CD4-positive, alpha-beta T cell (primary cell): ENCODE measurements at regions not wholly inside any gene's neighbourhood (a gene's known extent, or its start where the extent isn't known, plus 50 kb on each side); places are given as distances from the start of the nearest gene placed in this dataset.

Experiments
- ATAC-seq: fragments of 200-7000 bp; cut with Tn5 transposase; one replicate; pipeline ENCODE4 v1.10.0; 2022; ENCODE audit warnings: mild to moderate bottlenecking; ENCODE audit not compliant: poor library complexity
- CTCF ChIA-PET: fragments of 350-600 bp; sonication (Branson Sonifier 250); formaldehyde crosslinking; loops from one replicate; lab custom pipeline; 2021; ENCODE audit warnings: antibody characterized with exemption, inconsistent platforms; lab: Charles Lee
- POLR2A ChIA-PET: fragments of 350-600 bp; sonication (Branson Sonifier 250); formaldehyde crosslinking; loops from one replicate; lab custom pipeline; 2021; ENCODE audit warnings: antibody characterized with exemption, inconsistent platforms; lab: Charles Lee
- DNase-seq, 14 experiments: peaks; one replicate each; pipeline ENCODE4 v3.0.0-alpha.2; 2013 to 2020; ENCODE audit warnings: mixed read lengths in 2 of 14
- H3K27ac ChIP-seq, 2 donors: one replicate each; pipeline versions ENCODE4 v1.5.1 to v1.7.0; 2013; ENCODE audit warnings: low read length in 2 of 2, low read depth in 1 of 2, mild to moderate bottlenecking in 1 of 2
- H3K27me3 ChIP-seq, 2 experiments: 1 replicate in 1 of 2; 2 replicates in 1 of 2; pipeline versions ENCODE4 v1.6.1 to v1.7.0; 2013; ENCODE audit warnings: low read length in 2 of 2, control low read depth in 1 of 2, mild to moderate bottlenecking in 1 of 2, moderate library complexity in 1 of 2; ENCODE audit not compliant: insufficient read depth in 2 of 2, control insufficient read depth in 1 of 2
- H3K36me3 ChIP-seq: one replicate; pipeline ENCODE4 v1.6.1; 2013; ENCODE audit warnings: low read length, control low read depth; ENCODE audit not compliant: insufficient read depth
- H3K4me1 ChIP-seq: one replicate; pipeline ENCODE4 v1.6.1; 2013; ENCODE audit warnings: low read length, control low read depth; ENCODE audit not compliant: insufficient read depth
- H3K4me3 ChIP-seq: one replicate; pipeline ENCODE4 v1.5.1; 2013; ENCODE audit warnings: mild to moderate bottlenecking, low read length, moderate library complexity
- H3K9me3 ChIP-seq, 2 experiments: 1 replicate in 1 of 2; 2 replicates in 1 of 2; pipeline versions ENCODE4 v1.6.1 to v1.7.0; 2013; ENCODE audit warnings: low read length in 2 of 2, mild to moderate bottlenecking in 2 of 2, control low read depth in 1 of 2, moderate library complexity in 1 of 2; ENCODE audit not compliant: control insufficient read depth in 1 of 2, insufficient read depth in 1 of 2
- H3K27ac Mint-ChIP-seq: one replicate; pipeline ENCODE4 v1.8.0; 2020; ENCODE audit warnings: mixed read lengths
- H3K27me3 Mint-ChIP-seq: one replicate; pipeline ENCODE4 v1.8.0; 2021; ENCODE audit warnings: mixed read lengths
- H3K36me3 Mint-ChIP-seq: one replicate; pipeline ENCODE4 v1.8.0; 2021; ENCODE audit warnings: low read depth, mixed read lengths
- H3K4me1 Mint-ChIP-seq: one replicate; pipeline ENCODE4 v1.8.0; 2021; ENCODE audit warnings: low read depth, mixed read lengths
- H3K4me3 Mint-ChIP-seq: one replicate; pipeline ENCODE4 v1.8.0; 2020; ENCODE audit warnings: mild to moderate bottlenecking, mixed read lengths
- H3K9me3 Mint-ChIP-seq: one replicate; pipeline ENCODE4 v1.8.0; 2020; ENCODE audit warnings: mixed read lengths
- CTCF ChIP-seq: fragments of 200-600 bp; IDR thresholded peaks from one replicate; pipeline ENCODE4 v1.8.0; 2022; ENCODE audit warnings: antibody characterized with exemption, mild to moderate bottlenecking
- intact Hi-C, 2 experiments: fragments of 100-400 bp; cut with DNase I in 1 of 2; cut with micrococcal nuclease in 1 of 2; formaldehyde crosslinking; loops; one replicate each; pipeline versions ENCODE4 v1.15.1 to v1.9.0; 2023 to 2025; cut with DNase I, micrococcal nuclease

- Mint-ChIP-seq H3K27ac (no peak overlapping the region), H3K4me1 (no peaks in the 10 kb centered on the region), H3K27me3 (no peaks in the 10 kb centered on the region), H3K36me3 (no peaks in the 10 kb centered on the region), H3K9me3 (no peaks in the 10 kb centered on the region), H3K4me3 (no peak overlapping the region)
- Histone ChIP-seq H3K4me1 (no peaks in the 10 kb centered on the region), H3K9me3 (no peaks in the 10 kb centered on the region), H3K4me3 (no peak overlapping the region), H3K27me3 (no peaks in the 10 kb centered on the region), H3K36me3 (no peaks in the 10 kb centered on the region), H3K27ac (no peak overlapping the region)
- ChIA-PET CTCF (no interaction called here), POLR2A (no interaction called here)
- intact Hi-C loops = no loop called here
- ATAC-seq (no peak), DNase-seq (no peak)
- no peak for TF ChIP-seq CTCF
These were observed 54.7 kb upstream of the INSYN1 start for GRCh38 chr15:73807865-73808264.

GRCh38 chr15:73809728-73810501, 56.8 kb upstream of the INSYN1 start:
- no peaks in the 10 kb centered on the region for H3K4me1 Mint-ChIP-seq
- H3K4me3 ChIP-seq = no peak overlapping the region
- no peak overlapping the region for H3K27ac Mint-ChIP-seq
- no peaks in the 10 kb centered on the region for H3K9me3 Mint-ChIP-seq
- ChIA-PET POLR2A (no interaction called here), CTCF (no interaction called here)
- TF ChIP-seq CTCF = no peak
- H3K4me3 Mint-ChIP-seq = no peak overlapping the region
- intact Hi-C loops = no loop called here
- ATAC-seq (no peak), DNase-seq (no peak)
- H3K27me3 Mint-ChIP-seq = no peaks in the 10 kb centered on the region
- H3K9me3 ChIP-seq = no peaks in the 10 kb centered on the region
- H3K27ac ChIP-seq = no peak overlapping the region
- H3K36me3 ChIP-seq = no peaks in the 10 kb centered on the region
- no peaks in the 10 kb centered on the region for H3K27me3 ChIP-seq
- H3K4me1 ChIP-seq = no peaks in the 10 kb centered on the region
- no peaks in the 10 kb centered on the region for H3K36me3 Mint-ChIP-seq

GRCh38 chr15:73812806-73813465, 59.8 kb upstream of the INSYN1 start:
- Histone ChIP-seq H3K27me3 (no peaks in the 10 kb centered on the region), H3K4me1 (no peaks in the 10 kb centered on the region), H3K9me3 (no peaks in the 10 kb centered on the region), H3K27ac (no peak overlapping the region), H3K36me3 (no peaks in the 10 kb centered on the region), H3K4me3 (no peak overlapping the region)
- no peak for ATAC-seq
- POLR2A ChIA-PET = no interaction called here
- no peak for DNase-seq
- CTCF ChIA-PET = no interaction called here
- intact Hi-C loops = no loop called here
- Mint-ChIP-seq H3K27ac (no peak overlapping the region), H3K36me3 (no peaks in the 10 kb centered on the region), H3K27me3 (no peaks in the 10 kb centered on the region), H3K9me3 (no peaks in the 10 kb centered on the region), H3K4me1 (no peaks in the 10 kb centered on the region), H3K4me3 (no peak overlapping the region)
- TF ChIP-seq CTCF = no peak
